T-helper 1 cell treated with Interleukin-12 subunit alpha and Interleukin-12 subunit beta and Interleukin-4 antibody, amounts not matched to agents 30 μg/mL and 1 μg/mL, for 36 hours (primary cell): ENCODE measurements at regions not wholly inside any gene's neighbourhood (a gene's known extent, or its start where the extent isn't known, plus 50 kb on each side); places are given as distances from the start of the nearest gene placed in this dataset.
"Not testable (repeated sequence)": the region's sequence is repeated elsewhere in the genome, so short reads cannot be mapped to it uniquely, and the experiment has no call there.

ENCODE experiments used
- H3K27ac Mint-ChIP-seq: one replicate; pipeline ENCODE4 v1.8.0; 2021; ENCODE audit warnings: mild to moderate bottlenecking, mixed read lengths
- H3K27me3 Mint-ChIP-seq: one replicate; pipeline ENCODE4 v1.8.0; 2021; ENCODE audit warnings: low read depth, mixed read lengths
- H3K36me3 Mint-ChIP-seq: one replicate; pipeline ENCODE4 v1.8.0; 2021; ENCODE audit warnings: low read depth, mixed read lengths
- H3K4me1 Mint-ChIP-seq: one replicate; pipeline ENCODE4 v1.8.0; 2021; ENCODE audit warnings: low read depth, mixed read lengths
- H3K4me3 Mint-ChIP-seq: one replicate; pipeline ENCODE4 v1.8.0; 2021; ENCODE audit warnings: mild to moderate bottlenecking, moderate library complexity, mixed read lengths
- H3K9me3 Mint-ChIP-seq: one replicate; pipeline ENCODE4 v1.8.0; 2021; ENCODE audit warnings: mixed read lengths

DNA sequence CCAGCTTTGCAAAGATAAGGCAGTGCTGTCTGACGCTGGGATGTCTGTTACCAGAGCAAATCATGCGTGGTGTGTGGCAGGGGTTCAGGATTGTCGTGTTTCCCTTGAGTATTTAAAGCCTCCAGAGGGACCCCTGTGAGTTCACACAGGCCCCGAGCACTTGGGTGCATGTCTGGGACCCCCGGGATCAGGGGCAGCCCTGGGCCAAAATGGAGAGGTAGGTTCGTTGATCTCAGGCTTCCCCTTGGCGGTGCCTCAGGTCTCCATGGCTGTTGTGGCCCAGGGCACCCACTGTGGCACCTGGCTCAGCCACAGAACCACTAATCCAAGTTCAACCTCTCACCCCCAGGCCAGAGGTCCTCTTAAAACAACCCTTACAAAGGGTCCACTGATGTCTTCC is 523.1 kb upstream of the DPP6 start:
- Mint-ChIP-seq H3K9me3 (peaks cover 18% of the 10 kb centered on the region), H3K36me3 (no peaks in the 10 kb centered on the region), H3K4me1 (no peaks in the 10 kb centered on the region), H3K27ac (no peak overlapping the region), H3K4me3 (no peak overlapping the region), H3K27me3 (no peaks in the 10 kb centered on the region)

DNA sequence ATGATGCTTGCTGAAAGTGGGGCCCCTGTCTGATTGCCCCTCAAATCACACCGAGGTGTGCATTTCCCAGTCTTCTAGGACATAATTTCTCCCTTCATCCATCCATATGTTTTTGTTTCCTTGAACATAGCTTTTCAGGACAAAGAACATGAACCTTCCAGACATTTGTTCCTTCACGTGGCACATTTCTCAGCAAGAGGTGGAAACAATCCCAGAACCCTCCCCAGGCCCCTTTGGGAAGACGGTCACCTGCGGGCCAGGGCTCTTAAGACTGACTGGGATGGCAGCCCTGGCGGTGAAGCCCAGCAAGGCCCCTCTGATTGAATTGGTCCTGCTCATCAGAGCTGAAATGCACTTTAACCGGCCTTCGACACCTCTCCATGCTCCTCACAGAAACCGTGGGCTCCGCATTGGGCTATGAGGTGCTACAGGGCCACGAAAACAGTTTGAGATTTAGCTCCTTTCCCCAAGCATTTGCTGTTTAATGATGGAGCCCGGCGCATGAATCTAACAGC is 522.5 kb upstream of the DPP6 start:
- Mint-ChIP-seq H3K4me3 (no peak overlapping the region), H3K27ac (no peak overlapping the region), H3K4me1 (no peaks in the 10 kb centered on the region), H3K36me3 (no peaks in the 10 kb centered on the region), H3K9me3 (peaks cover 18% of the 10 kb centered on the region), H3K27me3 (no peaks in the 10 kb centered on the region)

DNA sequence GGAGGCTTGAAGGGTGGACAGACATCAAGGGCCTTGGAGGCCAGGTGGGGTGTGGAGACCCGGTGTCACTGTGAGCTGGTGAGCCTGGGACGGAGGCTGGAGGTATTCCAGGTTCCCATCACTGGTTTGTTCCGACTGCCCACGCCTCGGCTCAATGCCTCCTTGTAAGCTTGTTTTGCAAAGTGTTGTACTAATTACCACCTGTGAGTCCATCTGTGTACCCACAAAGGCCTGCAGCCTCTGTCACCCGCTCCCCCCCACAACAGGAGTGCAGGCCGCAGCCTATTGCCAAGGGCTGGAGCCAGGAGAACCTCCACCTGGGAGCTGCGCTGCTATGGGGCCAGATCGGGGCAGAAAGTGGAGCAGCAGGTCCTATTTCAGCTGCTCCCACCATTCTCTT is 521.8 kb upstream of the DPP6 start:
- Mint-ChIP-seq H3K36me3 (no peaks in the 10 kb centered on the region), H3K4me1 (no peaks in the 10 kb centered on the region), H3K27ac (no peak overlapping the region), H3K9me3 (peaks cover 18% of the 10 kb centered on the region), H3K27me3 (no peaks in the 10 kb centered on the region), H3K4me3 (no peak overlapping the region)

DNA sequence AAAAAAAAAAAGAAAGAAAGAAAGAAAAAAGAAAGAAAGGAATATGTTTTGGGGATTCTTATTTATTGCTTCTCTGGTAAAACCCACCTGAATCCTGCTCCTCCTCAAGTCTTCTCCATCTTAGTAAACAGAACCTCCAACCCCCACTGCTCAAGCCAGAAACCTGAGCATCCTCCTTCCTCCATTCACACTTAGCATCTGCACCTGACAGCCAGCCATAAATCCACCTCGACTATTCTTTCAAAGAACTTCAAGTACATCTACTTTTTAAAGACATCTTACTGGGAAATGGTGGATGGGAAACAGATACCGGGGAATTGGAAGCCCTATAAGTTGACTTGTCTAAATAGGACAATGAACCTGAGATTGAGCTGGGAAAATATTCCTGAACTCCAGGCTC is 519.9 kb upstream of the DPP6 start:
- H3K9me3 Mint-ChIP-seq, result peaks cover 11% of the 10 kb centered on the region
- H3K27me3 Mint-ChIP-seq, result no peaks in the 10 kb centered on the region
- no peaks in the 10 kb centered on the region for H3K36me3 Mint-ChIP-seq

DNA sequence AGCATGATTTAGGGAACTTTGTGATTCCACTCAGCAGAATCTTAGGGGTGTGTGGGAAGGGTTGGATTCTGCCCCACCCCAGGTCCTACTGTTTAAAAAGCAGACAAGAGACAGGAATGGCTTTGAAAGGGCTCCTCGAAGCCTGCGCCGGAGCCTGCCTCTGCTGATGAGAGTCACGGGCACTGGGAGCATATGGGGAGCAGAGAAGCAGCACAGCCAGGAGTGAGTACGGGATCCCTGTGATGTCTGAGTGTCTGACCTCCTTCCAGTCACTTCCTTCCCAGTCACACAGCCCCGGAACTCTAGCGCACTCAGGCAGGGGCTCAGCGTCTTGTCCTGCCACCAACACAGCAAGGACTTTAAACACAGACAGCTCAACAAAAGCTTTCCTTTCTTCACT is 514.9 kb upstream of the DPP6 start:
- no peaks in the 10 kb centered on the region for H3K36me3 Mint-ChIP-seq
- H3K4me3 Mint-ChIP-seq, result no peak overlapping the region
- no peaks in the 10 kb centered on the region for H3K27me3 Mint-ChIP-seq
- H3K4me1 Mint-ChIP-seq, result no peaks in the 10 kb centered on the region
- no peak overlapping the region for H3K27ac Mint-ChIP-seq
- peaks cover 6% of the 10 kb centered on the region for H3K9me3 Mint-ChIP-seq

More for the DNA sequence above, 519.9 kb upstream of the DPP6 start:
- no peaks in the 10 kb centered on the region for H3K4me1 Mint-ChIP-seq
- no peak overlapping the region for H3K4me3 Mint-ChIP-seq
- no peak overlapping the region for H3K27ac Mint-ChIP-seq

DNA sequence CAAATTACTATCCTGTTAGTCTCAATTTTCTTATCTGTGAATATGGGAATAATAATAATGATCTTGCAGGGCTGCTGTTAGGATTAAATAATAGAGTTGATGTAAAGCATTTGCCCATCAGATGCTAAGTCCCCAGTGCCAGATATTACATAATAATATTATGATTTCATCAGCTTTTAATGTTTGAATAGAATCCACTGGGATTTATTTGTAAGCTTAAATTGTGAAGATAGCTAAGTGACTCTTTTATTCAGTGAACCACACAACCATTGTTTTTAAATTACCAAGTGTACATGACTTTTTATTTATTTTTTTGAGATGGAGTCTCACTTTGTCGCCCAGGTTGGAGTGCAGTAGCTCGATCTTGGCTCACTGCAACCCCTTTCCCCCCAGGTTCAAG is 510.3 kb upstream of the DPP6 start:
- Mint-ChIP-seq H3K4me3 (no peak overlapping the region), H3K4me1 (no peaks in the 10 kb centered on the region), H3K27ac (no peak overlapping the region), H3K36me3 (no peaks in the 10 kb centered on the region), H3K9me3 (peaks cover 6% of the 10 kb centered on the region), H3K27me3 (no peaks in the 10 kb centered on the region)

DNA sequence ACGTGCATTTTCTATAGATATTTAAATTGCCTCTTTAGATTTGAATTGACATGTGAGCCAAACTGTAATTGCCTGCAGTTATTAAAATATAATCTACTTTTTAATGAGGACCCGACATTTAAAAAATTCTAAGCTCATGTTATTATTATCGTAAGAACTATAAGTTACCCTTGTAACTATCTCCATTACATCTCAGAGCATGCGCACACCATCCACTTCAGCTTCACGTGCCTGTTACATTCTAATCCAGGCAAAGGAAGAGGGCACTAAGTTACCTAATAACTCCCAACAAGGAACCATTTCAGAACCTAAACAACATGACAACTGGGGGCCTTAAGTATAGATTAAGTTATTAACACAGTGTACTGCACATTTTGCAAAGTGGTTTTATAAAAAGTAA is 509.0 kb upstream of the DPP6 start:
- Mint-ChIP-seq H3K27ac (no peak overlapping the region), H3K27me3 (no peaks in the 10 kb centered on the region), H3K36me3 (no peaks in the 10 kb centered on the region), H3K4me3 (no peak overlapping the region), H3K9me3 (peaks cover 6% of the 10 kb centered on the region), H3K4me1 (no peaks in the 10 kb centered on the region)

DNA sequence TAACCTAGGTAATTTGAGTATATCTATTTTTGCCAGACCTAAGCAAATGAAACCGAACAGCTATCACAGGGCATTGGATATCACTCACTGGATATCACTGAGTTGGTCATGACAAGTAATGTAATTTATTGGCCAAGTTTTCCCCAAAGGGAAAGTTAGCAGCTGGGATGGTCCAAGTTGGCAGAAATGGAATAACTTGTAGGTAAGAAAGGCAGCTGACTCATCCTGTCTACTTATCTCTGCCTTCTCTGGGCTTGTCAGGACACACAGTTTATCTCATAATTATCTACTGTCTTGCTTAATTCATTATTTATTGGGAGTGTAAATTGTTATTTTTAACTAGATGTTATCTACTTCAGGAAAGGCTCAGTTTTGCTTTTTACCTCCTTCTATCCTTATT is 502.0 kb upstream of the DPP6 start:
- Mint-ChIP-seq H3K36me3 (no peaks in the 10 kb centered on the region), H3K9me3 (peaks cover 5% of the 10 kb centered on the region), H3K27ac (no peak overlapping the region), H3K4me3 (no peak overlapping the region), H3K27me3 (no peaks in the 10 kb centered on the region), H3K4me1 (no peaks in the 10 kb centered on the region)

DNA sequence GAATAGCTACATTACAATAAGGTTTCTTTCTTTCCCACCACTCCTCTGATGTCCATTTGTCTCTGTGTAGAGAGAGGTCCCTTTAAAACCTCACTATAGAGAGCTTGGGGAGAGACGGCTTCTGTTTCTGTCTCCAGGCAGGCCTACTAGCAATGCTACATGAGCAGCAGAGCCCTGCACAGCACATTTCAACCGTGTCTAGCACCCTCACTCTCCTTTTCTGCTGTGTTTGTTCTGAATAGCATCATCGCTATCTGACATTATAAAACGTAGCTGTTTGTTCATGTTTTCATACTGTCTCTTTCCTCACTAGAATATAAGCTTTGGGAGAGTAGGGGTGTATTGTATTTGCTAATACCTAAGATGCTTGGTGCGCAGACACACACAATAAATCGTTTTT is 487.8 kb upstream of the DPP6 start:
- Mint-ChIP-seq H3K4me3 (no peak overlapping the region), H3K9me3 (peaks cover 40% of the 10 kb centered on the region), H3K4me1 (no peaks in the 10 kb centered on the region), H3K36me3 (no peaks in the 10 kb centered on the region), H3K27me3 (no peaks in the 10 kb centered on the region), H3K27ac (no peak overlapping the region)

DNA sequence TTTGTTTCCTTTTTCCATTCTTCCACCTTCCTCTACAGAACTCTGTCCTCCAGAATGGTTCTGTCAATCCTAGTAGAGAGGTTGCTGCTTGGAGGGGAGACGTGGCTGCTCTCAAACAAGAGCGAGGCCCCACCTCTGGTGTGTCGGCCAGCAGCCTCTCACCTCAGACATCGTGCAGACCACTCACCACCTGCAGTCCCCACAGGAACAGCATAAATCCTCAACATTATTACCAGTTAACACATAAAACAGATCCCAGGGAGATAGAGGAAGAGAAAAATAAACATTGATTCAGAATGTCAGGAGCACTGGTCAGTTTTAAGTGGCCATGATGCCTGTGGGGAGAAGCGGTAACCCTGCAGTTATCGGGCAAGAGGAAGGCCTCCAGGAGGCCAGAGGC is 485.9 kb upstream of the DPP6 start:
- H3K27ac Mint-ChIP-seq, result no peak overlapping the region
- no peak overlapping the region for H3K4me3 Mint-ChIP-seq
- H3K27me3 Mint-ChIP-seq, result no peaks in the 10 kb centered on the region
- peaks cover 50% of the 10 kb centered on the region for H3K9me3 Mint-ChIP-seq
- no peaks in the 10 kb centered on the region for H3K4me1 Mint-ChIP-seq
- no peaks in the 10 kb centered on the region for H3K36me3 Mint-ChIP-seq

DNA sequence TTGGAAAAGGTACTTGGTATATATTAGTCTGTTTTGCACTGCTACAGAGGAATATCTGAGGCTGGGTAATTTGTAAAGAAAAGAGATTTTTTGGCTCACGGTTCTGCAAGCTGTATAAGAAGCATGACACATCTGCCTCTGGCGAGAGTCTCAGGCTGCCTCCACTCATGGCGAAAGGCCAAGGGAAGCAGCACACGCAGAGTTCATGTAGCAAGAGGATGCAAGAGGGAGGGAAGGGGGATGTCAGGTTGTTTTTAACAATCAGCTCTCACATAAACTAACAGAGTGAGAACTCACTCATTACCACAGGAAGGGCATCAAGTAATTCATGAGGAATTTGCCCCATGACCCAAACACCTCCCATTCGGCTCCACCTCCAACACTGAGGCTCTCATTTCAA is 484.8 kb upstream of the DPP6 start:
- Mint-ChIP-seq H3K4me3 (no peak overlapping the region), H3K27me3 (no peaks in the 10 kb centered on the region), H3K4me1 (no peaks in the 10 kb centered on the region), H3K9me3 (peaks cover 47% of the 10 kb centered on the region), H3K36me3 (no peaks in the 10 kb centered on the region), H3K27ac (no peak overlapping the region)

DNA sequence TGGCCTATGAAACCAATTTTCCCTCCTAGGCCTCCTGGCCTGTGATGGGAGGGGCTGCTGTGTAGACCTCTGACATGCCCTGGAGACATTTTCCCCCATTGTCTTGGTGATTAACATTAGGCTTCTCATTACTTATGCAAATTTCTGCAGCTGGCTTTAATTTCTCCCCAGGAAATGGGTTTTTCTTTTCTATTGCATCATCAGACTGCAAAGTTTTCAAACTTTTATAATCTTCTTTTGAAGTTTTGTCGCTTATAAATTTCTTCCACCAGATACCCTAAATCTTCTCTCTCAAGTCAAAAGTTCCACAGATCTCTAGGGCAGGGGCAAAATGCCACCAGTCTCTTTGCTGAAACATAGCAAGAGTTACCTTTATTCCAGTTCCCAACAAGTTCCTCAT is 482.7 kb upstream of the DPP6 start:
- H3K27me3 Mint-ChIP-seq, H3K27ac Mint-ChIP-seq, H3K4me3 Mint-ChIP-seq, H3K36me3 Mint-ChIP-seq, H3K4me1 Mint-ChIP-seq: not testable (repeated sequence)
- peaks cover 48% of the 10 kb centered on the region for H3K9me3 Mint-ChIP-seq

DNA sequence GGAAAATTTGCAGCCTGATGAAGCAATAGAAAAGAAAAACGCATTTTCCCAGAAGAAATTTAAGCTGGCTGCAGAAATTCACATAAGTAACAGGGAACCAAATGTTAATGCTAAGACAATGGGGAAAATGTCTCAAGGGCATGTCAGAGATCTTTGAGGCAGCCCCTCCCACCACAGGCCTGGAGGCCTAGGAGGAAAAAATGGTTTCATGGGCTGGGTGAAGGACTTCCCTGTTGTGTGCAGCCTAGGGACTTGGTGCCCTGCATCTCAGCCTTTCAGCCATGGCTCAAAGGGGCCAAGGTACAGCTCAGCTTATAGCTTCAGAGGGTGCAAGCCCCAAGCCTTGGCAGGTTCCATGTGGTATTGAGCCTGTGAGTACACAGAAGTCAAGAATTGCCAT is 476.1 kb upstream of the DPP6 start:
- no peaks in the 10 kb centered on the region for H3K4me1 Mint-ChIP-seq
- no peaks in the 10 kb centered on the region for H3K36me3 Mint-ChIP-seq
- no peak overlapping the region for H3K27ac Mint-ChIP-seq
- H3K27me3 Mint-ChIP-seq, result no peaks in the 10 kb centered on the region
- no peak overlapping the region for H3K4me3 Mint-ChIP-seq
- H3K9me3 Mint-ChIP-seq, result peaks cover 40% of the 10 kb centered on the region

DNA sequence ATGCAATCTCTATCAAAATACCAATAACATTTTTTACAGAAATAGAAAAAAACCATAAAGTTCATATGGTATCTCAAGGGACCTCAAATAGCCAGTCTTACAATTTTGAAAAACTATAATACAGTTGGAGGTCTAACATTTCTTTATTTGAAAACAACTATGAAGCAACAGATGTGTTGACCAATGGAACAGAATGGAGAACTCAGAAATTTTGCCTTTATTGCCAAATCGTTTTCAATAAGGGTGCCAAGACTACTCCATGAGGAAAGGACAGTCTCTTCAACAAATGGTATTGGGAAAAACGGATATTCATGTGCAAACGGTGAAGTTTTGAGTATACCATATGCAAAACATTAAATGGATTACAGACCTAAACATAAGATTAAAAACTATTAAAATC is 470.8 kb upstream of the DPP6 start:
- Mint-ChIP-seq H3K27ac (no peak overlapping the region), H3K4me3 (no peak overlapping the region), H3K36me3 (no peaks in the 10 kb centered on the region), H3K27me3 (no peaks in the 10 kb centered on the region), H3K9me3 (peaks cover 32% of the 10 kb centered on the region), H3K4me1 (no peaks in the 10 kb centered on the region)

DNA sequence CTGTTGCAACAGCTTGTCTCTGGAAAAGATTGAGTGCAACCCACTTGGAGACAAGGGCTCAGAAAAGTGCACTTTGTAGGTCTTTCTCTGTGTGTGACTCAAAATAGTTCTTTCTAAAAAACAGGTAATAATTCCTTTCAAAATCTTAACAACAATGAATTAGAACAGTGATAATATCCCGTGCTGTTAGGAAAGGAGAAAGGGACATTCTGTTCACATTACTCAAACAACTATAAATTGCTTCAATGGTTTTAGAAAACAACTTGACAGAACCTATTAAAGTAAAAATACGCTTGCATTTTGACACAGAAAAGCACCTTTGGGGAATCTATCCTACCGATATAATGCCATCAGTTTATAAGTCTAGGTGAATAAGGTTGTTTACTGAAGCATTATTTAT is 468.1 kb upstream of the DPP6 start:
- no peaks in the 10 kb centered on the region for H3K36me3 Mint-ChIP-seq
- H3K27ac Mint-ChIP-seq, result no peak overlapping the region
- peaks cover 16% of the 10 kb centered on the region for H3K9me3 Mint-ChIP-seq
- H3K4me3 Mint-ChIP-seq, result no peak overlapping the region
- H3K27me3 Mint-ChIP-seq, result no peaks in the 10 kb centered on the region
- no peaks in the 10 kb centered on the region for H3K4me1 Mint-ChIP-seq

DNA sequence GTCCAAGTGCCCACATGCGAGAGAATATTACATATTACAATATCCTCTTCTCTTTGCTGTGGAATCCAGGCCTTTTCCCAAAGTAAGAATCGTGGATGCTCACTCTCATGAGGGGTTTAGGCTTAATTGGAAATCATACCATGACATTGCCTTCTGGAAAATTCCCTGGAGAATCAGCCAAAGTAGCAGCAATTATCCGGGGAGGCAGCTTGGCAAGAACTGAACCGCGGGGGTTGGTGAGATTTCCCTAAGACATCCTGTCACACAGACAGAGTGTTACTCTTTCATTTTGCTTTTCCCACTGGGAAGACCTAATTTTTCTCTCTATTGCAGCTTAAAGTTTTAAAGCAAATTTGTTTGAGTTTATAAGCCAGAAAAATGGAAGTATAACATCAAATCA is 463.6 kb upstream of the DPP6 start:
- no peaks in the 10 kb centered on the region for H3K27me3 Mint-ChIP-seq

More for the DNA sequence above, 463.6 kb upstream of the DPP6 start:
- H3K27ac Mint-ChIP-seq, result no peak overlapping the region
- H3K36me3 Mint-ChIP-seq, result no peaks in the 10 kb centered on the region
- no peaks in the 10 kb centered on the region for H3K4me1 Mint-ChIP-seq
- peaks cover 8% of the 10 kb centered on the region for H3K9me3 Mint-ChIP-seq
- H3K4me3 Mint-ChIP-seq, result no peak overlapping the region
